GM12878 (cell line): ENCODE measurements at regions not wholly inside any gene's neighbourhood (a gene's known extent, or its start where the extent isn't known, plus 50 kb on each side); places are given as distances from the start of the nearest gene placed in this dataset.

Experiments
- ATAC-seq: fragments of 200-7000 bp; cut with Tn5 transposase; 3 replicates; pipeline ENCODE4 v1.9.1; 2020; ENCODE audit warnings: mild to moderate bottlenecking, moderate library complexity
- BruUV-seq: library from RNA; stranded (reverse); fragments of 400-500 nt; replicated peaks from 2 replicates; lab custom pipeline; 2021; lab: Mats Ljungman, UMichigan
- CTCF ChIA-PET: fragments of 300-600 bp; sonication (Branson Sonifier 250); formaldehyde crosslinking; extraction: SDS; loops from one replicate; lab custom pipeline; 2021; ENCODE audit warnings: inconsistent platforms; lab: Yijun Ruan, JAX
- POLR2A ChIA-PET: fragments of 350-600 bp; formaldehyde crosslinking; extraction: SDS; loops from one replicate; lab custom pipeline; 2021; ENCODE audit warnings: inconsistent platforms; lab: Charles Lee
- RAD21 ChIA-PET: fragments of 300-600 bp; sonication (Branson Sonifier 250); formaldehyde crosslinking; loops from one replicate; lab custom pipeline; 2023; ENCODE audit warnings: antibody characterized with exemption; ENCODE audit not compliant: unreplicated experiment; lab: Charles Lee
- SMC1A ChIA-PET: fragments of 300-600 bp; sonication (Branson Sonifier 250); formaldehyde crosslinking; loops from one replicate; lab custom pipeline; 2023; ENCODE audit not compliant: unreplicated experiment, uncharacterized antibody; lab: Charles Lee
- DNase-seq: peaks from one replicate; pipeline ENCODE4 v3.0.0-alpha.2; 2011; ENCODE audit warnings: low read depth, low spot score
- FAIRE-seq: peaks from 3 replicates; lab custom pipeline; 2011; peaks lifted over from hg19 to GRCh38; lab: Jason Lieb, UNC
- H2AFZ ChIP-seq: 2 replicates; pipeline ENCODE4 v1.6.0; 2011; ENCODE audit warnings: low read depth, low read length, control low read depth; ENCODE audit not compliant: control insufficient read depth
- H3K27ac ChIP-seq: 2 replicates; pipeline ENCODE4 v1.5.1; 2011; ENCODE audit warnings: control low read depth; ENCODE audit not compliant: control insufficient read depth, insufficient read depth
- H3K27me3 ChIP-seq, 2 experiments: replicated peaks in 1 of 2; 2 replicates each; pipeline versions ENCODE4 v1.6.0 to v1.6.1; 2011; ENCODE audit warnings: low read length in 1 of 2; ENCODE audit not compliant: control insufficient read depth in 2 of 2, insufficient read depth in 2 of 2
- H3K36me3 ChIP-seq, 2 experiments: 2 replicates each; pipeline ENCODE4 v1.5.1; 2011; ENCODE audit warnings: low read length in 1 of 2; ENCODE audit not compliant: control insufficient read depth in 2 of 2, insufficient read depth in 2 of 2
- H3K4me1 ChIP-seq: 2 replicates; pipeline ENCODE4 v1.6.1; 2011; ENCODE audit warnings: mild to moderate bottlenecking, low read length, moderate library complexity, mixed read lengths; ENCODE audit not compliant: control insufficient read depth, insufficient read depth
- H3K4me2 ChIP-seq: 2 replicates; pipeline ENCODE4 v1.6.0; 2011; ENCODE audit warnings: control low read depth; ENCODE audit not compliant: control insufficient read depth, insufficient read depth
- H3K4me3 ChIP-seq: fragments of 200-600 bp; sonication (generic); 2 replicates; pipeline ENCODE4 v1.5.1; 2016
- H3K79me2 ChIP-seq: 2 replicates; pipeline ENCODE4 v1.6.0; 2011; ENCODE audit warnings: low read length; ENCODE audit not compliant: control insufficient read depth, insufficient read depth
- H3K9ac ChIP-seq: 2 replicates; pipeline ENCODE4 v1.8.0; 2011; ENCODE audit warnings: low read length, control low read depth, mixed read lengths; ENCODE audit not compliant: control insufficient read depth, insufficient read depth
- H3K9me3 ChIP-seq: replicated peaks from 3 replicates; pipeline ENCODE4 v1.5.1; 2011; ENCODE audit warnings: mild to moderate bottlenecking, low read length; ENCODE audit not compliant: control insufficient read depth, insufficient read depth
- H4K20me1 ChIP-seq: 2 replicates; pipeline ENCODE4 v1.6.0; 2011; ENCODE audit not compliant: control insufficient read depth, insufficient read depth
- BCLAF1 ChIP-seq: fragments of 450-650 bp; IDR thresholded peaks from 2 replicates; pipeline ENCODE4 v1.6.1; 2017; ENCODE audit warnings: antibody characterized with exemption, mild to moderate bottlenecking, moderate library complexity
- E2F8 ChIP-seq: fragments of 450-650 bp; IDR thresholded peaks from 2 replicates; pipeline ENCODE4 v1.6.1; 2018; ENCODE audit warnings: mild to moderate bottlenecking, low read depth, moderate library complexity; ENCODE audit not compliant: partially characterized antibody
- EZH2 ChIP-seq: IDR thresholded peaks from 2 replicates; pipeline ENCODE4 v1.6.1; 2012; ENCODE audit warnings: low read depth, mild to moderate bottlenecking, control low read depth, inconsistent platforms, low read length, borderline replicate concordance; ENCODE audit not compliant: control insufficient read depth
- HDAC6 ChIP-seq: fragments of 200-600 bp; sonication (generic); IDR thresholded peaks from one replicate; pipeline ENCODE4 v1.8.0; 2017; ENCODE audit warnings: antibody characterized with exemption; ENCODE audit not compliant: unreplicated experiment
- IRF4 ChIP-seq: IDR thresholded peaks from 2 replicates; pipeline ENCODE4 v1.6.1; 2011; ENCODE audit warnings: low read depth, low read length
- MAX ChIP-seq: IDR thresholded peaks from 2 replicates; pipeline ENCODE4 v1.6.1; 2012; ENCODE audit warnings: low read depth, low read length, improper control_type of control experiment
- MEF2A ChIP-seq: IDR thresholded peaks from 2 replicates; pipeline ENCODE4 v1.6.1; 2011; ENCODE audit warnings: low read depth, mild to moderate bottlenecking, low read length, moderate library complexity; ENCODE audit not compliant: insufficient read depth
- NR2F1 ChIP-seq: fragments of 450-650 bp; conservative IDR thresholded peaks from 2 replicates; pipeline ENCODE4 v1.6.1; 2017; ENCODE audit warnings: mild to moderate bottlenecking
- PAX8 ChIP-seq: fragments of 450-650 bp; IDR thresholded peaks from 2 replicates; pipeline ENCODE4 v1.6.1; 2017; ENCODE audit warnings: mild to moderate bottlenecking, moderate library complexity
- RFX5 ChIP-seq: IDR thresholded peaks from 2 replicates; pipeline ENCODE4 v1.6.1; 2011; ENCODE audit warnings: low read depth, low read length, improper control_type of control experiment
- SMARCA5 ChIP-seq: fragments of 450-650 bp; IDR thresholded peaks from 2 replicates; pipeline ENCODE4 v1.6.1; 2017; ENCODE audit warnings: mild to moderate bottlenecking
- SREBF2 ChIP-seq: IDR thresholded peaks from 2 replicates; pipeline ENCODE4 v1.6.1; 2012; ENCODE audit warnings: mild to moderate bottlenecking, low read length
- SUPT20H ChIP-seq: IDR thresholded peaks from 2 replicates; pipeline ENCODE4 v1.6.1; 2011; ENCODE audit warnings: low read depth, mild to moderate bottlenecking, low read length, moderate library complexity, borderline replicate concordance; ENCODE audit not compliant: control insufficient read depth
- TBL1XR1 ChIP-seq: IDR thresholded peaks from 2 replicates; pipeline ENCODE4 v1.6.1; 2012; ENCODE audit warnings: low read depth, low read length, improper control_type of control experiment
- WGBS: methylation state at CpG from one replicate; pipeline ENCODE4 v1.1.6; 2016; ENCODE audit warnings: low lambda C conversion rate; ENCODE audit not compliant: insufficient replicate concordance, insufficient coverage; ENCODE audit errors: missing lambda C conversion rate; 5-methylcytosine and 5-hydroxymethylcytosine counted together
- in situ Hi-C: fragments of 300-500 bp; cut with MboI; formaldehyde crosslinking; loops from 9 replicates; pipeline ENCODE4 v1.14.3; 2018; ENCODE audit warnings: mixed read lengths
- intact Hi-C: fragments of 100-400 bp; cut with micrococcal nuclease; formaldehyde crosslinking; loops from one replicate; pipeline ENCODE4 v1.14.2; 2022; ENCODE audit not compliant: unreplicated experiment

DNA sequence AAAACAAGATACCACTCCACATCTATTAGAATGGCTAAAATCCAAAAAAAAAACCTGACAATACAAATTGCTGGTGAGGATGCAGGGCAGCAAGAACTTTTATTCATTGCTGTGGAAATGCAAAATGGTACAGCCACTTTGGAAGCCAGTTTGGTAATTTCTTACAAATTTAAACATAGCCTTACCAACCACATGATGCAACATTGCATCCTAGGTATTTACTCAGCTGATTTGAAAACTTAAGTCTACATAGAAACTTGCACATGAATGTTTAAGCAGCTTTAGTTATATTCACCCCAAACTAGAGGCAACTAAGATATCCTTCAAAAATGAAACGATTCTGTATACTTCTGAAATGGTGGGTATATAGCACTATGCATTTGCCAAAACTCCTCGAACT, 178.8 kb upstream of the PDE4B start:
- DNase-seq (no peak), ATAC-seq (no peak), FAIRE-seq (no peak)
- ChIA-PET RAD21 (no interaction called here), POLR2A (no interaction called here), CTCF (no interaction called here), SMC1A (interaction anchor here (0.7 kb wide), 1 partner anchor 274 kb away, joined by 3 read pairs; no protein-coding TSS in a partner anchor)
- H3K79me2 ChIP-seq, result no peaks in the 10 kb centered on the region
- no TSS peak for BruUV-seq
- no peaks in the 10 kb centered on the region for H3K4me1 ChIP-seq
- no peaks in the 10 kb centered on the region for H4K20me1 ChIP-seq
- H3K4me3 ChIP-seq, result no peak overlapping the region
- no peaks in the 10 kb centered on the region for H3K9me3 ChIP-seq
- H3K4me2 ChIP-seq, result no peak overlapping the region
- no peak overlapping the region for H2AFZ ChIP-seq
- no peaks in the 10 kb centered on the region for H3K36me3 ChIP-seq
- H3K9ac ChIP-seq, result no peak overlapping the region
- H3K27ac ChIP-seq, result no peak overlapping the region
- intact Hi-C loops (no loop called here), in situ Hi-C loops (no loop called here)
- no peak for TF ChIP-seq SMARCA5
- WGBS, result 2% methylated on average over 2 of the region's 2 CpGs
- H3K27me3 ChIP-seq, result no peaks in the 10 kb centered on the region

GRCh38 chr1:65615859-65616258, 176.8 kb upstream of the PDE4B start:
- BruUV-seq, result no TSS peak
- SMC1A ChIA-PET, result no interaction called here
- Histone ChIP-seq H3K9me3 (no peaks in the 10 kb centered on the region), H3K9ac (no peak overlapping the region), H3K27ac (no peak overlapping the region), H3K4me1 (no peaks in the 10 kb centered on the region), H3K4me2 (no peak overlapping the region), H2AFZ (no peak overlapping the region), H3K79me2 (no peaks in the 10 kb centered on the region), H3K4me3 (no peak overlapping the region), H3K27me3 (no peaks in the 10 kb centered on the region), H3K36me3 (no peaks in the 10 kb centered on the region), H4K20me1 (no peaks in the 10 kb centered on the region)
- no peak for FAIRE-seq
- in situ Hi-C loops (no loop called here), intact Hi-C loops (no loop called here)
- DNase-seq, result no peak
- RAD21 ChIA-PET, result no interaction called here
- POLR2A ChIA-PET, result no interaction called here
- ATAC-seq, result no peak
- CTCF ChIA-PET, result no interaction called here
- 36% methylated on average over 2 of the region's 2 CpGs for whole genome bisulfite sequencing
- TF ChIP-seq IRF4, result no peak
- no peak for TF ChIP-seq BCLAF1
- no peak for TF ChIP-seq HDAC6
- TF ChIP-seq RFX5, result no peak
- TF ChIP-seq EZH2, result no peak
- TF ChIP-seq MAX, result no peak
- TF ChIP-seq MEF2A, result no peak
- TF ChIP-seq TBL1XR1, result no peak
- no peak for TF ChIP-seq PAX8
- TF ChIP-seq SREBF2, result no peak
- no peak for TF ChIP-seq NR2F1
- no peak for TF ChIP-seq SUPT20H
- TF ChIP-seq E2F8, result no peak
